ENCODE measurements at regions not wholly inside any gene's neighbourhood (a gene's known extent, or its start where the extent isn't known, plus 50 kb on each side); places are given as distances from the start of the nearest gene placed in this dataset.

GRCh38 chr18:78900938-78901909 is 78.4 kb upstream of the SALL3 start:
- intact Hi-C loops (cut with micrococcal nuclease) = no loop called here

More at GRCh38 chr18:78900938-78901909, 78.4 kb upstream of the SALL3 start:
- Mint-ChIP-seq H3K36me3 (no peaks in the 10 kb centered on the region), H3K4me1 (no peaks in the 10 kb centered on the region), H3K9me3 (peaks cover 0 to 14% (median 5%) of the 10 kb centered on the region in 7 donors), H3K27ac (no peak overlapping the region), H3K4me3 (no peak overlapping the region), H3K27me3 (ENCODE audit: low read depth in 3 of 3) (peaks cover 1 to 6% (median 3%) of the 10 kb centered on the region in 3 donors)
- Histone ChIP-seq H3K27ac (ENCODE audit: low read depth in 1 of 2, low read length in 2 of 2) (no peak overlapping the region), H3K79me2 (ENCODE audit: insufficient read depth, low read length) (no peaks in the 10 kb centered on the region), H2AFZ (ENCODE audit: insufficient read depth, low read depth, low read length, poor library complexity, severe bottlenecking) (no peak overlapping the region), H3K4me3 (replicated peaks in 1 of 3; ENCODE audit: low read depth in 2 of 3, low read length in 3 of 3) (no peak overlapping the region), H3K36me3 (replicated peaks in 1 of 2; ENCODE audit: control insufficient read depth in 1 of 2, insufficient read depth in 2 of 2, low read length in 2 of 2) (no peaks in the 10 kb centered on the region), H3K9me3 (replicated peaks in 1 of 2; ENCODE audit: control insufficient read depth in 1 of 2, insufficient read depth in 1 of 2, low read length in 2 of 2) (peaks cover 0 to 12% of the 10 kb centered on the region in 2 donors), H3K9ac (ENCODE audit: insufficient read depth, low read length, poor library complexity, severe bottlenecking) (no peak overlapping the region), H3K4me2 (replicated peaks; ENCODE audit: extremely low read depth, low read length, poor library complexity, severe bottlenecking) (no peak overlapping the region), H3K27me3 (ENCODE audit: control insufficient read depth in 2 of 2, insufficient read depth in 2 of 2, low read length in 2 of 2) (no peaks in the 10 kb centered on the region), H4K20me1 (ENCODE audit: insufficient read depth, low read length) (no peaks in the 10 kb centered on the region), H3K4me1 (ENCODE audit: control insufficient read depth in 1 of 2, insufficient read depth in 2 of 2, low read length in 2 of 2) (no peaks in the 10 kb centered on the region)
- no peak for TF ChIP-seq CTCF (IDR thresholded peaks at IDR 0.05)
- DNase-seq = no peak
- WGBS (ENCODE audit: insufficient coverage) = 96% methylated on average over 11 of the region's 24 CpGs
